Neural cell (in vitro differentiated cells): ENCODE measurements at regions not wholly inside any gene's neighbourhood (a gene's known extent, or its start where the extent isn't known, plus 50 kb on each side); places are given as distances from the start of the nearest gene placed in this dataset.

ENCODE experiments used
- CTCF ChIP-seq: fragments of 450-650 bp; IDR thresholded peaks from 2 replicates; pipeline ENCODE4 v1.5.1; 2014; ENCODE audit warnings: antibody characterized with exemption, mild to moderate bottlenecking, moderate library complexity; ENCODE audit not compliant: poor library complexity, severe bottlenecking
- EP300 ChIP-seq: fragments of 450-650 bp; conservative IDR thresholded peaks from 2 replicates; pipeline ENCODE4 v1.6.1; 2014; ENCODE audit warnings: antibody characterized with exemption, mild to moderate bottlenecking, moderate library complexity; ENCODE audit not compliant: poor library complexity, severe bottlenecking
- EZH2 ChIP-seq: fragments of 200-600, 300-800 bp; shearing (Covaris generic), sonication (generic); IDR thresholded peaks from 2 replicates; pipeline ENCODE4 v1.6.1; 2014; ENCODE audit warnings: antibody characterized with exemption, low read length, borderline replicate concordance, mild to moderate bottlenecking; ENCODE audit not compliant: insufficient read depth, poor library complexity, severe bottlenecking
- POLR2AphosphoS5 ChIP-seq: IDR thresholded peaks from 2 replicates; pipeline ENCODE4 v1.6.1; 2012
- RAD21 ChIP-seq: fragments of 450-650 bp; conservative IDR thresholded peaks from 2 replicates; pipeline ENCODE4 v1.6.1; 2014; ENCODE audit warnings: antibody characterized with exemption, mild to moderate bottlenecking, moderate library complexity
- REST ChIP-seq: IDR thresholded peaks from 2 replicates; pipeline ENCODE4 v1.6.1; 2012; ENCODE audit warnings: borderline replicate concordance
- SMC3 ChIP-seq: fragments of 450-650 bp; conservative IDR thresholded peaks from 2 replicates; pipeline ENCODE4 v1.6.1; 2014; ENCODE audit warnings: antibody characterized with exemption, mild to moderate bottlenecking, moderate library complexity; ENCODE audit not compliant: poor library complexity
- TAF1 ChIP-seq: IDR thresholded peaks from 2 replicates; pipeline ENCODE4 v1.6.1; 2012; ENCODE audit warnings: low read depth

- TF ChIP-seq POLR2AphosphoS5 (no peak), CTCF (no peak), RAD21 (no peak), EZH2 (no peak), REST (no peak), EP300 (no peak), SMC3 (no peak), TAF1 (no peak)
These were observed 222.9 kb upstream of the ZC3H12C start for GRCh38 chr11:109870297-109870696.
